Bronchial epithelial cell (primary cell): ENCODE measurements at regions not wholly inside any gene's neighbourhood (a gene's known extent, or its start where the extent isn't known, plus 50 kb on each side); places are given as distances from the start of the nearest gene placed in this dataset.

Experiments
- DNase-seq: peaks from one replicate; pipeline ENCODE4 v3.0.0-alpha.2; 2010; ENCODE audit warnings: low read depth
- FAIRE-seq: peaks from 2 replicates; lab custom pipeline; 2011; peaks lifted over from hg19 to GRCh38; lab: Jason Lieb, UNC
- H3K27me3 ChIP-seq: 2 replicates; pipeline ENCODE4 v1.5.1; 2011; ENCODE audit warnings: low read length; ENCODE audit not compliant: control insufficient read depth, insufficient read depth
- H3K36me3 ChIP-seq: 2 replicates; pipeline ENCODE4 v1.5.1; 2011; ENCODE audit warnings: low read length; ENCODE audit not compliant: control insufficient read depth, insufficient read depth
- H3K4me3 ChIP-seq: 2 replicates; pipeline ENCODE4 v1.5.1; 2011; ENCODE audit warnings: mild to moderate bottlenecking, low read depth, low read length, control low read depth
- CTCF ChIP-seq: IDR thresholded peaks from 2 replicates; pipeline ENCODE4 v1.5.1; 2011; ENCODE audit warnings: mild to moderate bottlenecking, moderate library complexity, low read length, control low read depth, inconsistent platforms; ENCODE audit not compliant: insufficient read depth, severe bottlenecking

- Histone ChIP-seq H3K36me3 (no peaks in the 10 kb centered on the region), H3K4me3 (no peak overlapping the region), H3K27me3 (no peaks in the 10 kb centered on the region)
- FAIRE-seq: no peak
- TF ChIP-seq CTCF: no peak
- DNase-seq: no peak
These were observed 343.9 kb upstream of the GRAMD2B start for GRCh38 chr5:126079266-126079665.

- DNase-seq (no peak), FAIRE-seq (no peak)
- no peak for TF ChIP-seq CTCF
- Histone ChIP-seq H3K27me3 (no peaks in the 10 kb centered on the region), H3K4me3 (no peak overlapping the region), H3K36me3 (no peaks in the 10 kb centered on the region)
These were observed 342.0 kb upstream of the GRAMD2B start for GRCh38 chr5:126081209-126081608.

GRCh38 chr5:126093041-126093440 lies 330.2 kb upstream of the GRAMD2B start:
- DNase-seq: peak; percentile 86
- H3K36me3 ChIP-seq: no peaks in the 10 kb centered on the region
- no peak for TF ChIP-seq CTCF
- no peak for FAIRE-seq
- H3K27me3 ChIP-seq: no peaks in the 10 kb centered on the region
- no peak overlapping the region for H3K4me3 ChIP-seq

GRCh38 chr5:126093718-126094117 lies 329.5 kb upstream of the GRAMD2B start:
- DNase-seq (no peak), FAIRE-seq (no peak)
- TF ChIP-seq CTCF: no peak
- Histone ChIP-seq H3K27me3 (no peaks in the 10 kb centered on the region), H3K36me3 (no peaks in the 10 kb centered on the region), H3K4me3 (no peak overlapping the region)

GRCh38 chr5:126094991-126095390 lies 328.2 kb upstream of the GRAMD2B start:
- no peak for DNase-seq
- Histone ChIP-seq H3K4me3 (no peak overlapping the region), H3K36me3 (no peaks in the 10 kb centered on the region), H3K27me3 (no peaks in the 10 kb centered on the region)
- no peak for TF ChIP-seq CTCF
- FAIRE-seq: no peak

GRCh38 chr5:126096442-126097006 lies 326.7 kb upstream of the GRAMD2B start:
- FAIRE-seq: peak; percentile 13
- H3K27me3 ChIP-seq: no peaks in the 10 kb centered on the region
- no peak for TF ChIP-seq CTCF

More at GRCh38 chr5:126096442-126097006, 326.7 kb upstream of the GRAMD2B start:
- no peak for DNase-seq
- no peak overlapping the region for H3K4me3 ChIP-seq
- H3K36me3 ChIP-seq: no peaks in the 10 kb centered on the region
